ENCODE measurements at regions not wholly inside any gene's neighbourhood (a gene's known extent, or its start where the extent isn't known, plus 50 kb on each side); places are given as distances from the start of the nearest gene placed in this dataset.
"Not testable (repeated sequence)": the region's sequence is repeated elsewhere in the genome, so short reads cannot be mapped to it uniquely, and the experiment has no call there.

DNA sequence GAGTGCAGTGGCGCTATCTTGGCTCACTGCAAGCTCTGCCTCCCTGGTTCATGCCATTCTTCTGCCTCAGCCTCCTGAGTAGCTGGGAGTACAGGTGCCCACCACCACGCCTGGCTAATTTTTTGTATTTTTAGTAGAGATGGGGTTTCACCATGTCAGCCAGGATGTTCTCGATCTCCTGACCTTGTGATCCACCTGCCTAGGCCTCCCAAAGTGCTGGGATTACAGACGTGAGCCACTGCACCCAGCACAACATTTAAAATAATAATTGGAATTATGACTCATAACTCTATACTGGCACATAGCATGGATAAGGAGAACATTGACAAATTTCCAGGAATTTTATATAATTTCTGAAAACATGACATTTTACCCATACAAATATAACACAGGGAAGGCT lies 54.2 kb downstream of the DBET start:
- FAIRE-seq, result not testable (repeated sequence)

- not testable (repeated sequence) for FAIRE-seq
Observed at GRCh38 chr4:190119474-190119873, 54.1 kb upstream of the DUX4 start.

GRCh38 chr4:190120111-190120514 lies 53.5 kb upstream of the DUX4 start:
- FAIRE-seq, result not testable (repeated sequence)

GRCh38 chr4:190120537-190121001 lies 53.0 kb upstream of the DUX4 start:
- FAIRE-seq, result not testable (repeated sequence)

GRCh38 chr4:190121076-190121671 lies 52.4 kb upstream of the DUX4 start:
- FAIRE-seq, result not testable (repeated sequence)

DNA sequence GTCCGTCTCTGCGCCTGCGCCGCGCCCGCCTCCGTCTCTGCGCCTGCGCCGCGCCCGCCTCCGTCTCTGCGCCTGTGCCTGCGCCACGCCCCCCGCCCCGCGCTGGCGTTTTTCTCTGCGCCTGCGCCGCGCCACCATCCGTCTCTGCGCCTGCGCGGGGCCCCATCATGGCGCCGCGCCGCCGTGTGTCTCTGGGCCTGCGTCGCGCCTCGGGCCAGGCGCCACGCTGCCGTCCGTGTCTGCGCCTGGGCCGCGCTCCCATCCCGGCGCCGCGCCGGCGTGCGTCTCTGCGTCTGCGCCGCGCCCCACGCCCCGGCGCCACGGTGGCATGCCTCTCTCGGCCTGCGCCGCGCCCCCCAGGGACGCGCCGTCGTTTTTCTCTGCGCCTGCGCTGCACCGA lies 51.8 kb upstream of the DUX4 start:
- FAIRE-seq, result no peak

DNA sequence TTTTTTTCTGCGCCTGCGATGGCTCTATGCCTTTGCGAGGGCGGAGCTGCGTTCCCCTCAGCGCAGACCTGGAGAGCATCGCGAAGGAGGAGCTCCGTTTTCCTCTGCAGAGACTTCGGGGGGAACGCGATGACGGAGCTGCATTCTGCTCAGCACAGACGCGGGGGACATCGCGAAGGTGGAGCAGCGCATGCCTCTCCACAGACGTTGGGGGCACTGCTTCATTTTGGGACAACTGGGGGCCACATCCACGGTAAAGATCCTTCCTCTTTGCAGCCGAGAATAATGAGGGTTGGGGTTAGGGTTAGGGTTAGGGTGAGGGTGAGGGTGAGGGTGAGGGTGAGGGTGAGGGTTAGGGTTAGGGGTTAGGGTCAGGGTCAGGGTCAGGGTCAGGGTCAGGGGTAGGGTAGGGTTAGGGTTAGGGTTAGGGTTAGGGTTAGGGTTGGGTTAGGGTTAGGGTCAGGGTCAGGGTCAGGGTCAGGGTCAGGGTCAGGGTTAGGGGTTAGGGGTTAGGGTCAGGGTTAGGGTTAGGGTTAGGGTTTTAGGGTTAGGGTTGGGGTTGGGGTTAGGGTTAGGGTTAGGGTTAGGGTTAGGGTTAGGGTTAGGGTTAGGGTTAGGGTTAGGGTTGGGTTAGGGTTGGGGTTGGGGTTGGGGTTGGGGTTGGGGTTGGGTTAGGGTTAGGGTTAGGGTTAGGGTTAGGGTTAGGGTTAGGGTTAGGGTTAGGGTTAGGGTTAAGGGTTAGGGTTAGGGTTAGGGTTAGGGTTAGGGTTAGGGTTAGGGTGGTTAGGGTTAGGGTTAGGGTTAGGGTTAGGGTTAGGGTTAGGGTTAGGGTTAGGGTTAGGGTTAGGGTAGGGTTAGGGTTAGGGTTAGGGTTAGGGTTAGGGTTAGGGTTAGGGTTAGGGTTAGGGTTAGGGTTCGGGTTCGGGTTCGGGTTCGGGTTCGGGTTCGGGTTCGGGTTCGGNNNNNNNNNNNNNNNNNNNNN lies 51.1 kb upstream of the DUX4 start:
- peak; percentile 88 for FAIRE-seq
